ENCODE measurements at regions not wholly inside any gene's neighbourhood (a gene's known extent, or its start where the extent isn't known, plus 50 kb on each side); places are given as distances from the start of the nearest gene placed in this dataset.

DNA sequence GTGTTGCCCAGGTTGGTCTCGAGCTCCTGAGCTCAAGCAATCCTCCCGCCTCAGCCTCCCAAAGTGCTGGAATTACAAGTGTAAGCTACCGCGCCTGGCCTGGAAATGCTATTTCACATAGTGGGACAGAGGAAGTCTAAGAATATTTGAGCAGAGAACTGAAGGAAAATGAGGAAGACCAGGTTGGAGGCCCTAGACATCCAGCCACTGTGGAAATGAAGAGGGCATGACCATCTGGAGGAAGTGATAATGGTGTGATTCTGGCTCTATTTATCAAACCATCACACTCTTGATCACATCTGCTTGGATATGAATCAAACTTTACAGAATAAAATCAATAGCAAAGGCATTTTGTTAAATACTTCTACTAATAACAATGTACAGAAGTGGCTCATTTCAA, 65.9 kb upstream of the ARHGEF3 start:
- DNase-seq (ENCODE audit: low read depth, low spot score): no peak

DNA sequence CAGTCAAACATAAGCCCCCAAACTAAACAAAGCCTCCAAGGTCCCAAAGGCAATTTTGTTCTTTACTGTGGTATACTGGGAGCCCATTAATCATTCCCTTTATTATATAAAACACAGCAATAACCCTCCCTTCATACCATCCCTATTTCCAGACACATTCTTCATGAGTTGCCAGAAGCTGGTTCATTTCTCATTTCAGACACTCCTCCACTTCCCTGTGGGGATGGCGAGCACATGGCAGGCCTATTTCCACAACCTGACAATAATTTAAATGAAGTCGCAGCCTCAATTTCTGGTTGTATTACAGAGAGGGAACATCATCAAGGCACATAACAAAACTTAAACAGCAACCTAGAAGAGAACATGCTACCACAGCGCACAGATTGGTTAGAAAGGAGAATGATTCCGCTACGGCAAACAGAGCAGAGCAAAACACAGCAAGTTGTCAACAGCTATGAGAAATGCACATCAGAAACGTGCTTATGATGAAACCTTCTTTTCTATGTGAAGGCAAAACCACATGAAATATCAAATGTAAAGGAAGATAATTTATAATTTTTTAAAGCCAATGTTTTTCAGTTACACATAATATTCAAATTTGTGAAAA, 63.3 kb upstream of the ARHGEF3 start:
- DNase-seq (ENCODE audit: low read depth, low spot score): no peak

DNA sequence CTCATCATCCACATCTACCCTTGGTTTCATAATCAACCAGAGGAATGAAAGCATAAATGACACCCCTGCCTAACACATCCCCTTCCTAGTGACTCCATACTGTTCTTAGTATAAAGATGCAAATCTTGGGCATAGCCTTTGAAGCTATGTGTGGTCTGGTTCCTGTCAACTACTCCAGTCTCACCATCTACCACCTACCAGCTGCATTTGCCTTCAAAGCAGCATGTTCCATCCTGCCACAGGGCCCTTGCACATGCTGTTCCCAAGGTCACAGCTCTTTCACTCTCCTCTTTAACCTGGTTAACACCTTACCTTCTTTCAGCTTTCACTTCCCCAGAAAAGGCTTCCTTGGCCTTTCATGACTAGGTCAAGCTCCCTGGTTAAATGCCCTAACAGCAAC, 62.3 kb upstream of the ARHGEF3 start:
- no peak for DNase-seq (ENCODE audit: low read depth, low spot score)

DNA sequence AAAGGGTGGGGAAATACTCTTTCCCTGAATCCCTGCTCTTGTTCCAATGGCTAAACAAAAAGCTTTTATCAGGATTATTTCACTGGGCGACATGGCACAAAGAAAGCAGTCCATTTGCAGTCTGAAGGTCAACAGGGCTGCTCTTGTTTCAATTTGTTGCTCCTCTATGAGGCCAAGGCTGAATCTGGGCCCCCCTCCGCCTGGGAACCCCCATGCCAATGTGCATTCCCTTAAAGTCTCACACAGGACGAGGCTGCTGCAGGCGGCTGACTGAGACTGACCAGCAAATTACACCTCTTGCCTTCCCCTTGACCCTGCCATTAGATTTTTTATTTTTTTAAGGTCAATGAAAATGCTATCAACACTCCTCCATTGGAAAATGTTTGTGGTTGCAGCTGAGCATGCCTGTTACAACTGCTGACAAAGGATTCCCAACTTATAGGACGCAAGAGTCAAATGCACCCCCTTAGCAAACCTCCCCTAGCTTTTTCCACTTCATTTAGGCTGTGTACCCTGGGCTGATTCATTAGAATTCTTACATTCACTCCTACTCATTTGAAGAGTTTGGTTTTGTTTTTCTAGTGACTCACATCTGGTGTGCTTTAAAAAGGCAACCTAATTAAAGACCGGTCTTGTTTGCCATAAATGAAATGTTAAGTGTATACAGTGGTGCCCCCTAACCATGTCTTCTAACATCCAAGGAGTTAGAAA, 60.8 kb upstream of the ARHGEF3 start:
- no peak for DNase-seq (ENCODE audit: low read depth, low spot score)

DNA sequence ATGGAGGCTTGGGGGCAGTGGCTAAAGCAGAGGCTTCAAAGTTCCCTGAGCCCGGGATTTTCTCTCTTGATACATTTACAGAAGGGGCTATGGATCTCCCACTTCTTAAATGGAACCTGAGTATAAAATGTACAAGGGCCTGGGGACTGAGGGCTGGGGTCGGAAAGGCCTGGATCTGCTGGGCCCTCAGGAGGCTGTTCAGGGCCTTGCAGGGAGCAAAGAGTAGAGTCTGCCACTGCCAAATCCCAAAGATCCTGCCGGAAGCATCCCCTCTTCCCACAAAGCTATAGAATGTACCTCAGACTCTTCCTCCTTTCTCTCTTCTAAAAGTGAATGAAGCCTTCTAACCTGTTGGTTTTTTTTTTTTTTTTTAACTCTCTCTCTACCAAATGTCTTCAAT, 59.8 kb upstream of the ARHGEF3 start:
- no peak for DNase-seq (ENCODE audit: low read depth, low spot score)

DNA sequence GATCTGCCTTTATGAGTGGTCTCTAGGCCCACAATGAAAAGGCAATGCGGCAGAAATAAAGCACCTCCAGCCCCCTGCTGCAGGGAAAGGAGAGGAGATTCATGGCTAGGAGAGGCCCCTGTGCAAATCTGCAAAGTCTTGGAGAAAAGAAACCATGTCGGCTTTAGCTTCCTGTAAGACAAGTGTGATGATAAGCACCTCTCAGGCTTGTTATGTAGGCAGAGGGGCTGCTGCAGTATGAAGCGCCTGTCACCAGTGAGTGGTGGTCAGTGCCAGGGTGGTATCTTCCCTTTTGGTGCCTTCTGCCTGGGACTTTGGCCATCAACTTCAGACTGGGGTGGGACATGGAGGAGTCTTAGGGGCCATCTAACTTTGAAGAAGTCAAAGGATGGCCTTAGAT, 59.2 kb upstream of the ARHGEF3 start:
- no peak for DNase-seq (ENCODE audit: low read depth, low spot score)

DNA sequence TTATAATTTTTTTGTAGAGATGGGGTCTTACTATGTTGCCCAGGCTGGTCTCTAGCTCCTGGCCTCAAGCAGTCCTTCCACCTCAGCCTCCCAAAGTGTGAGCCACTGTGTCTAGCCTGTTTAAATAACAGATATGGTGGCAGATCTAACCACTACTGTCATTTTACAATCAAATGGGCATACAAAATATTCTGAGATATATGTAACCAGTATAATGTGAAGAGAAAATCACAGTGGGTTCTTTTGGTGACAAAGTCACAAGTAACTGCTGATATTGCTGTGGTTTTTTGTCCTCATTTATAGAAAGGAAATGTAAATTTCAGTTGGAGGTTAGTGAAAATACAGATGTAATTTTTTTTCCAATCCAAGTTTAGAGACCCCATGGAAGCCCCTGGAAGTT, 58.6 kb upstream of the ARHGEF3 start:
- DNase-seq (ENCODE audit: low read depth, low spot score): no peak

DNA sequence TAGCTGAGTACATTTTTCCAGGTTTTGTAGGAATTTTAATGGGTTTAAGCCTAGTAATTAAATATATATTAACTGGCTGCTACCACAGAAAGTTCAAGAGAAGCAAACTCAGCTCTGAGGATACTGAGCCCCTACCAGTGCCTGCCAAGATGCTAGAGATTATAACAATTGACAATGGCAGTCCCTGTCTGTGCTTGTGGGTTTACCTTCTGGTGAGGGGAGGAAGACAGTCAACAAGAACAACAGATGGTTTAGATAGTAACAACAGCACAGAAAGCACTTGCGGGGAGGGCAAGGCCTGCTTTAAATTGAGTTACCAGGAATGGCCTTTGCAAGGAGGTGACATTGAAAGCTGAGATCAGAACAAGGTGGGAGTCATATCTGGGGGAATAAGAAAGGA, 56.6 kb upstream of the ARHGEF3 start:
- DNase-seq (ENCODE audit: low read depth, low spot score): no peak

DNA sequence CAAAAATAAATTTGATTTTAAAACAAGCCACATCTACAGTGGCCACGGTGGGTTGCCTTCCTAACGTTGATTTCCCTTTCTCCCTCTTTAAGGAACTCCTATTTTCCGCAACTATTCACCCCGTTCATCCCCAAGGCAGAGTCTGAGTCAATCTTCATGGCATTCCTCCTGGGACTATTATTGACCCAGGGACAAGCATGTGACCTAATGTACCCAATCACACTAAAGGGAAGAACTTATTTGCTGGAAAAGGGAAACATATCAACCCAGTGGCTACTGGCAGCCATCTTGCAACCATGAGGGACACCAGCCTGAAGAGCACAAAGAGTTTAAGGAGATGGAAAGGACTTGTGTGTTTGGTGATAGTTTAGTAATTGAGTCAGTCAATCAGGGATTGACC, 55.4 kb upstream of the ARHGEF3 start:
- no peak for DNase-seq (ENCODE audit: low read depth, low spot score)

DNA sequence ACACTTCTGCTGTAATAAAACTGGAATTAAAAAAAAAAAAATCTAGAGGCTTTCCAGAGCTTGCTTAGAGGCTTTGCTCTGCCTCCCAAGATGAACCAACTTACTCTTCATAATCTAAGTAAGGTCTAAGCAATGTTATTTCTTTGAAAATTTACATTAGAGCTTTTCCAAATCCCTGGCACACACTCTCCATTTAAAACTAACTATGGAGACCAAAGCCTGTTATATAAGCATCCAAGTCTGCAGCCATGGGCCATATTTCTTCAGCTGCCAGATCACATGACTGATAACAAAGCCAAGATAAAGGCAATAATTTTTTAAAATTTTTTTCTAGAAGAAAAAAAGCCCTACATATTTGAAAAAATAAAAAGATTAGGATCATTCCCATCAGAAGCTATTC, 55.0 kb upstream of the ARHGEF3 start:
- DNase-seq (ENCODE audit: low read depth, low spot score): no peak

DNA sequence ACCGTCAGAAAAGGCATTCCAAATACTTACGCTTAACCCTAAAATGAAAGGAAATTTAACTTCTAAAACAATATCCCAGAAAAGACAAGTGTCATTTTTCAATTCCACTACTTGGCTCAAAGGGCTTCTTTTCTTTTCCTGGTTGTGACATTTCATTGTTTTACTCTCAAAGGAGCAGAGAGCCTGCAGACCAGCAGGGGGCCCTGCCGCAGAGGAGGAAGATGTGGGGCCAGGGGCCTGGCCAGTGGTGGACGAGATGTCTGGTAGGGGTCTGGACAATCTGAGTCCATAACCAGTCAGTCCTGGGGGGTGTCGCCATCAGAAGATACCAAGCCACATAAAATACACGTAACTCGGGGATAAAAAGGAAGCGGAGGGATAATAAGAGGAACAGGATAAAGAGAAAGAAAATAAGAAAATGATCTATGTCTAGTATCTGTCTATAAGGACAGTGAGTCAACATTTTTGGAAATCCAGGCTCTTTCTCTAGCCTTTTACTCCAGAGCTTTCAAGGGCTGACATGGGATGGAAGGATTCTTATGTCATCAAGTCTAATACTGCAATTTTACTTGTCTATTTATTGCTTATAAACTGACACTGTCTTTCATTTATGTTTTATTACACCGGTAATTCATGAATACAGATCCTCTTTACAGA, 54.2 kb upstream of the ARHGEF3 start:
- DNase-seq (ENCODE audit: low read depth, low spot score): no peak

DNA sequence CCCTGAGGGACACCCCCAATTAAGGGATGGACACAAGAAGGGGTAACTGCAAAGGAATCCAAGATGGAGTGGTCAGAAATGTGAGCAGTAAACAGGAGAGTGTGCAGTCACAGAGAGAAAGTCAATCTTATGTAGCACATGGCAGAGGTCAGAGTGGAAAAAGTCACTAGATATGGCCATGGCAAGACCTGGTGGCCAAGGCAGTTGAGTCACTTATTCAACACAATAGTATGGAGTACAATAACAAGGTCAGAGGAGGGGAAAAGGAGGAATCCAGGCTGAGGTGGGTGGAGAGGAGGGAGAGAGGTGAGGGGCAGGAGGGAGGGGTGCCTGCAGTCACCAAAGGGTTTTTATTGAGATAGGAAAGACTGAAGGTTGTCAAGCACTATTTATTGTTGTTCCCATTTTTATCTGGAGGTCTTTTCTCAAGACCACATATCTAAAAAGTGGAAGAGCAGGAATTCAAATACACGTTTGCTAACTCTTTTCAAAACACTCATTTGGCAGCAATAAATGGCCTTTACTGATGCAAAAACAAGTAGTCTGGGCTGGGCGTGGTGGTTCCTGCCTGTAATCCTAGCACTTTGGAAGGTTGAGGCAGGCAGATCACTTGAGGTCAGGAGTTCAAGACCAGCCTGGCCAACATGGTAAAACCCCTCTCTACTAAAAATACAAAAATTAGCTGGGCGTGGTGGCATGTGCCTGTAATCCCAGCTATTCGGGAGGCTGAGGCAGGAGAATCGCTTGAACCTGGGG, 53.3 kb upstream of the ARHGEF3 start:
- no peak for DNase-seq (ENCODE audit: low read depth, low spot score)

DNA sequence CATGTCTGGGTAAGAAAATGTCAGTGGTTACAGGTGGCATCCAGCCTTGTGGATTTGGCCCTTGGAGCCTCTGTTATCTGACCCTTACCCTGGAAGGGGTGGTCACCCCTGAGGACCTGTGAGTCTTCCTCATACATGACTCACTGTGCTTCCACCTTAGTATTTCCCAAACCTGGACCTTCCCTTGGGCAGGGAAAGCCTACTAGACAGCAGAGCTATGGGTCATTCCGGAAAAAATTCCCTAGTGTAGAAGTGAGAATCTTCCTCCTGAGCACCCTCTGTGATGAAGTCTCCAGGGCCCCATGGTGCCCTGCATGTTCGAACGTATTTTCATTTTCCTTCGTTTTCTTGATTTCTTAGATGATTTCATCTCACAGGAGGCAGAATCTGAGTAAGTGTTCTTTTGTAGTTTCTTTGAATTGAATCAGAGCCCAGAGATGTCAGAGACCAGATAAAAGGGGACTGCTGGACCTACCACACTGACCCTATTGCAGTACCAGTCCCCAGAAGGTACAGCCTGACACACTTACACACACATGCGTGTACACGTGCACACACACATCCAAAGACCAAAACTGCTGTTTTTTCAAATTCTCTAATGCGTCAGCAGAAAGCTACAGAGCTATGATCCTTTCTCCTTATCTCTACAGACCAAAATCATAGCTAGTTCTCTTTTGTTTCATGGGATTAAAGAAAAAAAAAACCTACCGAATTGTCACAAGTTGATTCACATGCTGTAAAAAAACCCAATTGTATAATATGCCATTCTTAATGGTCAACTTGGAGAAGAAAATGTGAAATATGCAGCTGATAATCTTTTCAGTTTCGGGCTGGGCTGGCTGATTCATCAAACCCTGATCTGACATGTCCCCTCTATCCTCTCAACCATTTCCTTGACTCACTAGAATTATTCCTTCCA, 50.5 kb upstream of the ARHGEF3 start:
- DNase-seq (ENCODE audit: low read depth, low spot score): no peak

All from iPS DF 19.7 (cell line).